ENCODE measurements at regions not wholly inside any gene's neighbourhood (a gene's known extent, or its start where the extent isn't known, plus 50 kb on each side); places are given as distances from the start of the nearest gene placed in this dataset.

GRCh38 chr4:145414841-145415240 lies 66.8 kb upstream of the SMAD1 start:
- TF ChIP-seq CTCF (IDR thresholded peaks at IDR 0.05): no peak
- no peak for TF ChIP-seq ZFX (IDR thresholded peaks at IDR 0.05; ENCODE audit: borderline replicate concordance)

Measured in 22Rv1 (cell line).